Loucy (cell line): ENCODE measurements at regions not wholly inside any gene's neighbourhood (a gene's known extent, or its start where the extent isn't known, plus 50 kb on each side); places are given as distances from the start of the nearest gene placed in this dataset.

Source experiments
- H2AFZ ChIP-seq: fragments of 200-600 bp; sonication (generic); 2 replicates; pipeline ENCODE4 v1.6.0; 2016; ENCODE audit warnings: antibody characterized with exemption, mild to moderate bottlenecking, low read length, moderate library complexity
- H3F3A ChIP-seq: fragments of 200-600 bp; 2 replicates; pipeline ENCODE4 v1.6.0; 2016; ENCODE audit warnings: antibody characterized with exemption, low read depth, mild to moderate bottlenecking
- H3K27me3 ChIP-seq: fragments of 200-600 bp; sonication (generic); 2 replicates; pipeline ENCODE4 v1.6.1; 2014; ENCODE audit warnings: low read length, mild to moderate bottlenecking; ENCODE audit not compliant: insufficient read depth, poor library complexity, severe bottlenecking
- H3K36me3 ChIP-seq: fragments of 200-600 bp; sonication (generic); 2 replicates; pipeline ENCODE4 v1.6.1; 2016; ENCODE audit warnings: low read length; ENCODE audit not compliant: insufficient read depth
- H3K4me1 ChIP-seq: fragments of 200-600 bp; sonication (generic); 2 replicates; pipeline ENCODE4 v1.5.1; 2014; ENCODE audit warnings: low read length, mild to moderate bottlenecking; ENCODE audit not compliant: insufficient read depth, poor library complexity, severe bottlenecking
- H3K4me2 ChIP-seq: fragments of 200-600 bp; sonication (generic); 2 replicates; pipeline ENCODE4 v1.6.0; 2014; ENCODE audit warnings: antibody characterized with exemption, low read length, low read depth, mild to moderate bottlenecking; ENCODE audit not compliant: poor library complexity, severe bottlenecking
- H3K4me3 ChIP-seq: fragments of 200-600 bp; sonication (generic); 2 replicates; pipeline ENCODE4 v1.5.1; 2014; ENCODE audit warnings: low read length, mild to moderate bottlenecking, mixed read lengths; ENCODE audit not compliant: poor library complexity, severe bottlenecking
- H3K79me2 ChIP-seq: fragments of 200-600 bp; sonication (generic); 2 replicates; pipeline ENCODE4 v1.6.1; 2014; ENCODE audit warnings: low read length; ENCODE audit not compliant: insufficient read depth
- H3K9ac ChIP-seq: fragments of 200-600 bp; sonication (generic); 2 replicates; pipeline ENCODE4 v1.6.0; 2014; ENCODE audit warnings: mild to moderate bottlenecking, low read depth, low read length, moderate library complexity; ENCODE audit not compliant: poor library complexity, severe bottlenecking
- H3K9me2 ChIP-seq: fragments of 200-600 bp; sonication (generic); replicated peaks from 2 replicates; pipeline ENCODE4 v1.6.1; 2016; ENCODE audit warnings: low read depth, low read length, mixed read lengths
- H3K9me3 ChIP-seq: fragments of 200-600 bp; sonication (generic); 2 replicates; pipeline ENCODE4 v1.6.1; 2014; ENCODE audit warnings: mild to moderate bottlenecking, antibody characterized with exemption, low read length, low read depth; ENCODE audit not compliant: insufficient read depth
- H4K20me1 ChIP-seq: fragments of 200-600 bp; sonication (generic); 2 replicates; pipeline ENCODE4 v1.6.0; 2014; ENCODE audit warnings: antibody characterized with exemption, low read length, mild to moderate bottlenecking; ENCODE audit not compliant: insufficient read depth, poor library complexity, severe bottlenecking
- CTCF ChIP-seq: fragments of 200-600 bp; sonication (generic); conservative IDR thresholded peaks from 2 replicates; pipeline ENCODE4 v1.5.1; 2014; ENCODE audit warnings: mild to moderate bottlenecking, antibody characterized with exemption, low read length
- EZH2phosphoT487 ChIP-seq: fragments of 200-600 bp; IDR thresholded peaks from 2 replicates; pipeline ENCODE4 v1.6.1; 2018; ENCODE audit warnings: antibody characterized with exemption, mild to moderate bottlenecking, moderate library complexity, borderline replicate concordance

GRCh38 chr4:111952688-111953087, 192.6 kb upstream of the FAM241A start:
- Histone ChIP-seq H3K9me3 (no peaks in the 10 kb centered on the region), H2AFZ (no peak overlapping the region), H4K20me1 (no peaks in the 10 kb centered on the region), H3K79me2 (no peaks in the 10 kb centered on the region), H3K36me3 (no peaks in the 10 kb centered on the region), H3F3A (no peaks in the 10 kb centered on the region), H3K9ac (no peak overlapping the region), H3K27me3 (no peaks in the 10 kb centered on the region), H3K4me1 (no peaks in the 10 kb centered on the region), H3K9me2 (no peaks in the 10 kb centered on the region), H3K4me2 (no peak overlapping the region), H3K4me3 (no peak overlapping the region)
- no peak for TF ChIP-seq CTCF
- no peak for TF ChIP-seq EZH2phosphoT487

DNA sequence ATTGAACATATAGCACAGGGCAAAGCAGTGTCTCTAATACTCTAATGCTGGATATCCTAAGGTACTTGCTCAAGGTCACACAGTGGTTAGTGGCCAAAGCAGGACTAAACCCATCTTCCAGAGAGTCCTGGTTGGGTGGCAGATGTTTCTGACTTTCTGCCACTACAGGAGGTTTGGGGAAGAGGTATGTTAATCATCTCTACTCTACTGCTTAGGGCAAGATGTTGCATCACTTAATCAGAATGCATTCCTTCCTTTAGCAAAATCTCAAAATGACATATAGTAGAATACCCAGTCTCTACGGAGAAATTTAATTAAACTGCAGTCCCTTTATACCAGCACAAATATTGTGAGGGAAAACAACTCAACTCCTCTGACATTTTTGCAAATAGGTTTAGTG, 190.7 kb upstream of the FAM241A start:
- no peaks in the 10 kb centered on the region for H3K36me3 ChIP-seq
- TF ChIP-seq CTCF: no peak
- no peak for TF ChIP-seq EZH2phosphoT487
- H3K79me2 ChIP-seq: no peaks in the 10 kb centered on the region
- H3K4me1 ChIP-seq: peaks cover 7% of the 10 kb centered on the region
- H3K27me3 ChIP-seq: no peaks in the 10 kb centered on the region
- H3K9me3 ChIP-seq: no peaks in the 10 kb centered on the region
- H2AFZ ChIP-seq: no peak overlapping the region
- no peaks in the 10 kb centered on the region for H3F3A ChIP-seq
- no peaks in the 10 kb centered on the region for H3K9me2 ChIP-seq
- H3K4me3 ChIP-seq: no peak overlapping the region
- no peak overlapping the region for H3K4me2 ChIP-seq
- no peak overlapping the region for H3K9ac ChIP-seq
- no peaks in the 10 kb centered on the region for H4K20me1 ChIP-seq

GRCh38 chr4:111955001-111955400, 190.3 kb upstream of the FAM241A start:
- no peak overlapping the region for H2AFZ ChIP-seq
- H3K4me1 ChIP-seq: peaks cover 11% of the 10 kb centered on the region
- H4K20me1 ChIP-seq: no peaks in the 10 kb centered on the region
- H3K36me3 ChIP-seq: no peaks in the 10 kb centered on the region
- TF ChIP-seq EZH2phosphoT487: no peak
- no peak for TF ChIP-seq CTCF
- H3K27me3 ChIP-seq: no peaks in the 10 kb centered on the region
- H3K9me3 ChIP-seq: no peaks in the 10 kb centered on the region
- H3K4me3 ChIP-seq: no peak overlapping the region
- no peaks in the 10 kb centered on the region for H3F3A ChIP-seq
- no peak overlapping the region for H3K9ac ChIP-seq
- no peak overlapping the region for H3K4me2 ChIP-seq
- H3K79me2 ChIP-seq: no peaks in the 10 kb centered on the region
- H3K9me2 ChIP-seq: no peaks in the 10 kb centered on the region
